PFSK-1 (cell line): ENCODE measurements at regions not wholly inside any gene's neighbourhood (a gene's known extent, or its start where the extent isn't known, plus 50 kb on each side); places are given as distances from the start of the nearest gene placed in this dataset.

Experiments
- FOXP2 ChIP-seq: optimal IDR thresholded peaks from 2 replicates; pipeline ENCODE3; 2011; ENCODE audit warnings: borderline replicate concordance, control low read depth, inconsistent platforms; ENCODE audit not compliant: insufficient read depth; ENCODE audit errors: extremely low read length, extremely low read depth
- POLR2AphosphoS5 ChIP-seq: IDR thresholded peaks from 2 replicates; pipeline ENCODE4 v1.6.1; 2012; ENCODE audit warnings: low read depth, mild to moderate bottlenecking, control low read depth, low read length, moderate library complexity
- REST ChIP-seq, 2 experiments: IDR thresholded peaks; 2 replicates each; pipeline versions ENCODE4 v1.6.1 to v1.8.0; 2011 to 2012; ENCODE audit warnings: low read depth in 2 of 2, low read length in 2 of 2, control low read depth in 1 of 2, inconsistent platforms in 1 of 2, mild to moderate bottlenecking in 1 of 2, moderate library complexity in 1 of 2; ENCODE audit not compliant: insufficient read depth in 1 of 2
- SIN3A ChIP-seq: IDR thresholded peaks from 2 replicates; pipeline ENCODE4 v1.6.1; 2012; ENCODE audit warnings: mild to moderate bottlenecking, low read length, moderate library complexity, borderline replicate concordance; ENCODE audit not compliant: insufficient read depth
- TAF1 ChIP-seq: IDR thresholded peaks from 2 replicates; pipeline ENCODE4 v1.6.1; 2012; ENCODE audit warnings: low read length, control low read depth, borderline replicate concordance; ENCODE audit not compliant: insufficient read depth

- TF ChIP-seq FOXP2 (no peak), REST (IDR thresholded peaks at IDR 0.05; ENCODE audit: insufficient read depth in 1 of 2, low read depth in 2 of 2, low read length in 2 of 2) (no peak), TAF1 (no peak), SIN3A (no peak), POLR2AphosphoS5 (no peak)
These were observed 280.4 kb downstream of the GLRX3 start for GRCh38 chr10:130416334-130417150.

- TF ChIP-seq FOXP2 (no peak), SIN3A (no peak), REST (IDR thresholded peaks at IDR 0.05; ENCODE audit: insufficient read depth in 1 of 2, low read depth in 2 of 2, low read length in 2 of 2) (no peak), TAF1 (no peak), POLR2AphosphoS5 (no peak)
These were observed 282.5 kb downstream of the GLRX3 start for GRCh38 chr10:130418731-130419130.

GRCh38 chr10:130421909-130422308 is 285.7 kb downstream of the GLRX3 start:
- TF ChIP-seq SIN3A (no peak), POLR2AphosphoS5 (no peak), TAF1 (no peak), REST (IDR thresholded peaks at IDR 0.05; ENCODE audit: insufficient read depth in 1 of 2, low read depth in 2 of 2, low read length in 2 of 2) (no peak), FOXP2 (no peak)

GRCh38 chr10:130422366-130423324 is 286.5 kb downstream of the GLRX3 start:
- no peak for TF ChIP-seq POLR2AphosphoS5
- no peak for TF ChIP-seq FOXP2

GRCh38 chr10:130423455-130424305 is 287.5 kb downstream of the GLRX3 start:
- no peak for TF ChIP-seq TAF1
- TF ChIP-seq REST (IDR thresholded peaks at IDR 0.05; ENCODE audit: insufficient read depth in 1 of 2, low read depth in 2 of 2, low read length in 2 of 2) = no peak
- no peak for TF ChIP-seq POLR2AphosphoS5
- no peak for TF ChIP-seq FOXP2
- TF ChIP-seq SIN3A = no peak
